ENCODE measurements at regions not wholly inside any gene's neighbourhood (a gene's known extent, or its start where the extent isn't known, plus 50 kb on each side); places are given as distances from the start of the nearest gene placed in this dataset.
"Not testable (repeated sequence)": the region's sequence is repeated elsewhere in the genome, so short reads cannot be mapped to it uniquely, and the experiment has no call there.

GRCh38 chr5:62238584-62238983 is 67.4 kb upstream of the KIF2A start:
- not testable (repeated sequence) for TF ChIP-seq POLR2A, CTCF (IDR thresholded peaks at IDR 0.05)

Data from lower leg skin (tissue), 3 donors.